HepG2 (cell line): ENCODE measurements at regions not wholly inside any gene's neighbourhood (a gene's known extent, or its start where the extent isn't known, plus 50 kb on each side); places are given as distances from the start of the nearest gene placed in this dataset.

Source experiments
- ATAC-seq: fragments of 200-7000 bp; cut with Tn5 transposase; 3 replicates; pipeline ENCODE4 v1.9.1; 2020; ENCODE audit warnings: mild to moderate bottlenecking, moderate library complexity
- BruUV-seq: library from RNA; stranded (reverse); fragments of 400-500 nt; replicated peaks from 2 replicates; lab custom pipeline; 2021; lab: Mats Ljungman, UMichigan
- CTCF ChIA-PET: fragments of 300-600 bp; formaldehyde crosslinking; extraction: SDS; loops from one replicate; lab custom pipeline; 2021; ENCODE audit warnings: low total read pairs, inconsistent platforms, low intra/inter-chr PET ratio; lab: Yijun Ruan, JAX
- POLR2A ChIA-PET: fragments of 350-600 bp; sonication (Branson Sonifier 250); formaldehyde crosslinking; loops from one replicate; lab custom pipeline; 2020; ENCODE audit warnings: antibody characterized with exemption, inconsistent platforms; lab: Yijun Ruan, JAX
- DNase-seq: peaks from one replicate; pipeline ENCODE4 v3.0.0-alpha.2; 2015; ENCODE audit warnings: low spot score
- FAIRE-seq: peaks from 3 replicates; lab custom pipeline; 2011; peaks lifted over from hg19 to GRCh38; lab: Jason Lieb, UNC
- H2AFZ ChIP-seq: one replicate; pipeline ENCODE4 v1.6.1; 2011; ENCODE audit warnings: low read length, inconsistent platforms
- H3K27ac ChIP-seq: fragments of 300-600 bp; 3 replicates; pipeline ENCODE4 v1.8.0; 2011; ENCODE audit warnings: mixed run types, mild to moderate bottlenecking, mixed read lengths, low read length, inconsistent platforms; ENCODE audit not compliant: insufficient read depth; ENCODE audit errors: extremely low read length
- H3K27me3 ChIP-seq, 2 experiments: fragments of 200-600 bp in 1 of 2; 2 replicates in 1 of 2; 3 replicates in 1 of 2; pipeline versions ENCODE4 v1.6.0 to v1.8.0; 2011; ENCODE audit warnings: low read length in 2 of 2, mild to moderate bottlenecking in 2 of 2, moderate library complexity in 2 of 2, inconsistent platforms in 1 of 2; ENCODE audit not compliant: insufficient read depth in 2 of 2, control insufficient read depth in 1 of 2
- H3K36me3 ChIP-seq, 2 experiments: fragments of 200-600 bp in 1 of 2; replicated peaks in 1 of 2; 2 replicates in 1 of 2; 3 replicates in 1 of 2; pipeline versions ENCODE4 v1.5.1 to v1.8.0; 2011; ENCODE audit warnings: low read length in 2 of 2, inconsistent platforms in 1 of 2; ENCODE audit not compliant: insufficient read depth in 2 of 2, control insufficient read depth in 1 of 2
- H3K4me1 ChIP-seq: 2 replicates; pipeline ENCODE4 v1.5.1; 2012; ENCODE audit warnings: low read length, inconsistent platforms; ENCODE audit not compliant: insufficient read depth
- H3K4me2 ChIP-seq: 2 replicates; pipeline ENCODE4 v1.6.0; 2011; ENCODE audit warnings: low read depth, low read length, inconsistent platforms
- H3K4me3 ChIP-seq, 3 experiments: fragments of 200-600 bp in 1 of 3; sonication (generic), shearing (Covaris generic) in 1 of 3; replicated peaks in 1 of 3; 2 replicates each; pipeline ENCODE4 v1.5.1; 2011 to 2016; ENCODE audit warnings: low read length in 3 of 3, inconsistent platforms in 2 of 3, low read depth in 2 of 3, mild to moderate bottlenecking in 2 of 3, control low read depth in 1 of 3, mixed read lengths in 1 of 3; ENCODE audit not compliant: insufficient read depth in 1 of 3
- H3K79me2 ChIP-seq: one replicate; pipeline ENCODE4 v1.6.1; 2011; ENCODE audit warnings: low read length, inconsistent platforms; ENCODE audit not compliant: insufficient read depth
- H3K9ac ChIP-seq: 2 replicates; pipeline ENCODE4 v1.6.0; 2011; ENCODE audit warnings: mild to moderate bottlenecking, low read depth, low read length, inconsistent platforms; ENCODE audit not compliant: insufficient read depth
- H3K9me3 ChIP-seq: 2 replicates; pipeline ENCODE4 v1.5.1; 2012; ENCODE audit warnings: mild to moderate bottlenecking, low read length
- H4K20me1 ChIP-seq: 2 replicates; pipeline ENCODE4 v1.6.0; 2011; ENCODE audit warnings: inconsistent platforms, mild to moderate bottlenecking, low read length, moderate library complexity; ENCODE audit not compliant: insufficient read depth
- CREB1 ChIP-seq, 2 experiments: fragments of 450-650 bp in 1 of 2; IDR thresholded peaks; 2 replicates each; pipeline ENCODE4 v1.6.1; 2016 to 2017; ENCODE audit warnings: control low read depth in 1 of 2, mild to moderate bottlenecking in 1 of 2, missing compliant biosample characterization in 1 of 2, missing genetic modification characterization in 1 of 2
- ELF3 ChIP-seq: IDR thresholded peaks from 2 replicates; pipeline ENCODE4 v1.6.1; 2016; ENCODE audit warnings: missing genetic modification reagents, missing compliant biosample characterization
- MAFF ChIP-seq: IDR thresholded peaks from 2 replicates; pipeline ENCODE4 v1.6.1; 2011; ENCODE audit warnings: low read depth, low read length, improper control_type of control experiment
- MAFK ChIP-seq, 2 experiments: IDR thresholded peaks in 1 of 2; conservative IDR thresholded peaks in 1 of 2; 2 replicates each; pipeline ENCODE4 v1.6.1; 2011; ENCODE audit warnings: improper control_type of control experiment in 2 of 2, low read length in 2 of 2
- SOX6 ChIP-seq, 2 experiments: fragments of 450-650 bp in 1 of 2; sonication (generic) in 1 of 2; formaldehyde crosslinking in 1 of 2; IDR thresholded peaks; 2 replicates each; pipeline versions ENCODE4 v1.4.0 to v1.6.1; 2017 to 2020; ENCODE audit warnings: antibody characterized with exemption in 1 of 2, mild to moderate bottlenecking in 1 of 2, missing genetic modification reagents in 1 of 2
- SUZ12 ChIP-seq: fragments of 150-350 bp; IDR thresholded peaks from 2 replicates; pipeline ENCODE4 v1.6.1; 2014; ENCODE audit warnings: low read depth, low read length
- ZNF292 ChIP-seq: sonication (generic); formaldehyde crosslinking; IDR thresholded peaks from 2 replicates; pipeline ENCODE4 v1.8.1; 2022; ENCODE audit warnings: mild to moderate bottlenecking, low read depth, missing genetic modification reagents, borderline replicate concordance
- ZNF563 ChIP-seq: sonication (generic); formaldehyde crosslinking; IDR thresholded peaks from 2 replicates; pipeline ENCODE4 v1.8.0; 2022; ENCODE audit warnings: mild to moderate bottlenecking, moderate library complexity, missing genetic modification reagents
- WGBS: methylation state at CpG from one replicate; pipeline ENCODE4 v1.1.6; 2017; ENCODE audit warnings: low lambda C conversion rate; 5-methylcytosine and 5-hydroxymethylcytosine counted together
- in situ Hi-C: cut with HindIII; loops from 2 replicates; pipeline ENCODE4 v1.10.0; 2017; ENCODE audit warnings: low pct_unique_long_range_greater_than_20kb; ENCODE audit not compliant: extremely low pct_ligation_motif_present
- intact Hi-C: fragments of 100-400 bp; cut with micrococcal nuclease; formaldehyde crosslinking; loops from one replicate; pipeline ENCODE4 v1.10.0; 2022; ENCODE audit not compliant: unreplicated experiment
- TF ChIP-seq, protein P1 (sequence below): IDR thresholded peaks from 2 replicates; pipeline ENCODE4 v1.6.1; 2016; ENCODE audit warnings: missing biosample characterization, missing genetic modification reagents, low read depth

DNA sequence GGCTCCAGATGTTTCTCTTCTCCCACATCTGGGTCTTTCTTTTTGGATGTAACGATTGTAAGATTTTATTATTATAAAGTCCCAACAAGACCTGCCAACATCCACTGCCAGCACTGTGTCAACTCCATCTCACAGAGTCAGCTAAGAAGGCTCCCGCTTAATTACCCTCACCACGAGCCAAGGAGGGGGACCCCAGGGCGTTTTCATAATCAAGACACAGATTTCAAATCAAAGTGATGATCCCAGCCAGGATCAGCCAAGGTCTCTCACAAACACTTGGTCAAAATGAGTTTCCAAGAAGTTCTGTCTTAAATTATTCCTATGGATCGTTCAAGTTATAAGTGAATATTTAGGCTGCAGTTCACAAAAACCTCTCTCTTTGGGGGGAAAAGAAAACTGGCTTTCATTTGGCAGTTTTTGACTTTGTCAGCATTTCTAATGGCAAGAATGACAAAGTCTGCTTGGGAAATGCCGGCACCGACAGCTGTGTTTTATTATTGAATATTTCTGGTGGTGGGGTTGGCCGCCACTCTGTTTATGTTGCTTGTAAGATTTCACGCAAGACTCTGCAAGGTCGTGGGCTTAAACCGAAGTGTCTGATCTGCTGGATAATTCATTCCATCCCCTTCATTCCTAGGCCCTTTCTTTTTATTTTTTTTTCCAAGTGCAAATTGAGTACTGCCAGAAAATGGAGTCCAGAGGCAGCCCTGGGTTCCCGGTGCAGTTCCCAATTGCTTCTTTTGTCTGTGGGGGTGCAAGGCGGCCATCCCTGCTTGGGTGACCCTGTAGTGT lies 170.2 kb upstream of the PMEPA1 start:
- in situ Hi-C loops (no loop called here), intact Hi-C loops (no loop called here)
- H4K20me1 ChIP-seq, result no peaks in the 10 kb centered on the region
- H3K9me3 ChIP-seq, result no peaks in the 10 kb centered on the region
- H3K9ac ChIP-seq, result no peak overlapping the region
- TF ChIP-seq ZNF292 (CRISPR knock-in tag), result no peak
- no peak for TF ChIP-seq ELF3
- TF ChIP-seq SOX6 (IDR thresholded peaks at IDR 0.05), result no peak
- TF ChIP-seq SOX6 (CRISPR knock-in tag; IDR thresholded peaks at IDR 0.05), result no peak
- TF ChIP-seq, protein P1, sequence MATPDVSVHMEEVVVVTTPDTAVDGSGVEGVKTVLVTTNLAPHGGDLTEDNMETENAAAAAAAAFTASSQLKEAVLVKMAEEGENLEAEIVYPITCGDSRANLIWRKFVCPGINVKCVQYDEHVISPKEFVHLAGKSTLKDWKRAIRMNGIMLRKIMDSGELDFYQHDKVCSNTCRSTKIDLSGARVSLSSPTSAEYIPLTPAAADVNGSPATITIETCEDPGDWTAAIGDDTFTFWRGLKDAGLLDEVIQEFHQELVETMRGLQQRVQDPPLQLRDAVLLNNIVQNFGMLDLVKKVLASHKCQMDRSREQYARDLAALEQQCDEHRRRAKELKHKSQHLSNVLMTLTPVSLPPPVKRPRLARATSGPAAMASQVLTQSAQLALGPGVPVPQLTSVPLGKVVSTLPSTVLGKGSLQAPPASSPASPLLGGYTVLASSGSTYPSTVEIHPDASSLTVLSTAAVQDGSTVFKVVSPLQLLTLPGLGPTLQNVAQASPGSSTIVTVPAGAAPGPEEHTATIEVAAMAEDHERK (CRISPR knock-in tag), result no peak
- TF ChIP-seq CREB1 (IDR thresholded peaks at IDR 0.05), result no peak
- no peak for TF ChIP-seq CREB1 (CRISPR knock-in tag; IDR thresholded peaks at IDR 0.05)
- TF ChIP-seq MAFF, result peak; percentile 69
- TF ChIP-seq MAFK (conservative IDR thresholded peaks at IDR 0.05 in 1 of 2, IDR thresholded peaks at IDR 0.05 in 1 of 2; ENCODE audit: low read length in 2 of 2), result peak; percentile 82 to 85
- no peak for TF ChIP-seq ZNF563 (CRISPR knock-in tag)
- no peak for TF ChIP-seq SUZ12
- no peak overlapping the region for H2AFZ ChIP-seq
- FAIRE-seq, result no peak
- no peak overlapping the region for H3K27ac ChIP-seq
- POLR2A ChIA-PET, result no interaction called here
- no peaks in the 10 kb centered on the region for H3K79me2 ChIP-seq
- BruUV-seq, result no TSS peak
- H3K4me3 ChIP-seq, result no peak overlapping the region
- no peaks in the 10 kb centered on the region for H3K4me1 ChIP-seq
- no peak for ATAC-seq
- CTCF ChIA-PET, result no interaction called here
- no peak overlapping the region for H3K4me2 ChIP-seq
- no peaks in the 10 kb centered on the region for H3K36me3 ChIP-seq
- DNase-seq, result no peak
- H3K27me3 ChIP-seq, result peaks cover 6 to 72% of the 10 kb centered on the region in 2 experiments; a peak in 4 of 5 replicates
- 11% methylated on average over 13 of the region's 13 CpGs for WGBS
